ENCODE measurements at regions not wholly inside any gene's neighbourhood (a gene's known extent, or its start where the extent isn't known, plus 50 kb on each side); places are given as distances from the start of the nearest gene placed in this dataset.

GRCh38 chr1:191368891-191369654, 789.2 kb upstream of the RGS18 start (continued):
- TF ChIP-seq CLOCK (CRISPR knock-in tag; IDR thresholded peaks at IDR 0.05; ENCODE audit: borderline replicate concordance) (no peak), NFE2L1 (tag; IDR thresholded peaks at IDR 0.05; ENCODE audit: borderline replicate concordance, low read depth) (no peak), RBM39 (optimal IDR thresholded peaks at IDR 0.05; ENCODE audit: low read depth, low read length) (no peak), ZNF347 (CRISPR knock-in tag; IDR thresholded peaks at IDR 0.05; ENCODE audit: low read depth) (no peak), PRMT5 (CRISPR knock-in tag; IDR thresholded peaks at IDR 0.05) (no peak), NONO (IDR thresholded peaks at IDR 0.05; ENCODE audit: low read depth in 2 of 2, low read length in 1 of 2) (no peak), GTF2B (IDR thresholded peaks at IDR 0.05; ENCODE audit: extremely low read depth, insufficient read length) (no peak), PPARD (CRISPR knock-in tag; IDR thresholded peaks at IDR 0.05) (no peak), THRAP3 (IDR thresholded peaks at IDR 0.05; ENCODE audit: borderline replicate concordance) (no peak), E2F6 (IDR thresholded peaks at IDR 0.05; ENCODE audit: borderline replicate concordance in 1 of 2, extremely low read depth in 1 of 2, insufficient read depth in 1 of 2, insufficient read length in 1 of 2, low read depth in 1 of 2, low read length in 1 of 2, poor library complexity in 1 of 2, severe bottlenecking in 1 of 2) (no peak), E2F5 (CRISPR knock-in tag; IDR thresholded peaks at IDR 0.05) (no peak), MNT (conservative IDR thresholded peaks at IDR 0.05) (no peak), GTF2E2 (tag; IDR thresholded peaks at IDR 0.05) (no peak), BMI1 (IDR thresholded peaks at IDR 0.05; ENCODE audit: low read length) (no peak), ZNF184 (CRISPR knock-in tag; IDR thresholded peaks at IDR 0.05) (no peak), TBL1XR1 (IDR thresholded peaks at IDR 0.05; ENCODE audit: low read length in 2 of 2) (no peak), STAT5A (IDR thresholded peaks at IDR 0.05; ENCODE audit: borderline replicate concordance, low read length) (no peak), CBFA2T3 (IDR thresholded peaks at IDR 0.05) (0 out of 2 replicates have a peak, but pooled peaks have one; percentile 41), JUN (IDR thresholded peaks at IDR 0.05; ENCODE audit: borderline replicate concordance, low read depth, low read length) (no peak), JUN (CRISPR knock-in tag; IDR thresholded peaks at IDR 0.05; ENCODE audit: borderline replicate concordance) (no peak), RBM25 (IDR thresholded peaks at IDR 0.05; ENCODE audit: low read depth, low read length, severe bottlenecking) (no peak)
